Esophagus squamous epithelium (tissue), 4 donors: ENCODE measurements at regions not wholly inside any gene's neighbourhood (a gene's known extent, or its start where the extent isn't known, plus 50 kb on each side); places are given as distances from the start of the nearest gene placed in this dataset.

Experiments
- POLR2A ChIP-seq, 4 donors: fragments of 450-650 bp; IDR thresholded peaks; one replicate each; pipeline ENCODE4 v1.6.1; 2017; ENCODE audit warnings: antibody characterized with exemption in 4 of 4, mild to moderate bottlenecking in 4 of 4, moderate library complexity in 3 of 4
- TF ChIP-seq, protein P1 (sequence below), 6 experiments: fragments of 450-650 bp in 4 of 6; fragments of 200-600 bp in 2 of 6; sonication (generic) in 2 of 6; IDR thresholded peaks; one replicate each; pipeline ENCODE4 v1.5.1; 2016 to 2019; ENCODE audit warnings: antibody characterized with exemption in 6 of 6, mild to moderate bottlenecking in 4 of 6, moderate library complexity in 4 of 6

DNA sequence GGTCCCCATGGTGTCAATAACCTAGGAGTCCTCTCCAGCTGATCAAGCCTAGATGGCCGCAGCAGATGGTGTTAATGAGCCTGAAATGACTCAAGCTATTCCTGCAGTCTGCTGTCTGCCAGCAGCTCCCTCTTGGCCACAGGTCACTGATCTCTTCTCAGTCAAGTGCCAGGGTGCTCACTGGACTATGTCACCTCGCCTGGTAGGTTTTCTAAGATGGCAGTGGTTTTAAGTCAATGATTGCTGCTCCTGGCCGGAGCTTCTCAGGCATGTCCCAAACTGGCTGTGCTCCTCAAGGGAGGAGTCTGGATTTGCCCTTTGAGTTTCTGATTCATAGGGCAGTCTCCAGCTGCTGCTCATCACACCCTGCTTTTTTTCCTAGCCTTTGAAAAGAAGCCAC lies 58.6 kb upstream of the SHISA6 start:
- no peak for TF ChIP-seq POLR2A (IDR thresholded peaks at IDR 0.05)
- TF ChIP-seq, protein P1, sequence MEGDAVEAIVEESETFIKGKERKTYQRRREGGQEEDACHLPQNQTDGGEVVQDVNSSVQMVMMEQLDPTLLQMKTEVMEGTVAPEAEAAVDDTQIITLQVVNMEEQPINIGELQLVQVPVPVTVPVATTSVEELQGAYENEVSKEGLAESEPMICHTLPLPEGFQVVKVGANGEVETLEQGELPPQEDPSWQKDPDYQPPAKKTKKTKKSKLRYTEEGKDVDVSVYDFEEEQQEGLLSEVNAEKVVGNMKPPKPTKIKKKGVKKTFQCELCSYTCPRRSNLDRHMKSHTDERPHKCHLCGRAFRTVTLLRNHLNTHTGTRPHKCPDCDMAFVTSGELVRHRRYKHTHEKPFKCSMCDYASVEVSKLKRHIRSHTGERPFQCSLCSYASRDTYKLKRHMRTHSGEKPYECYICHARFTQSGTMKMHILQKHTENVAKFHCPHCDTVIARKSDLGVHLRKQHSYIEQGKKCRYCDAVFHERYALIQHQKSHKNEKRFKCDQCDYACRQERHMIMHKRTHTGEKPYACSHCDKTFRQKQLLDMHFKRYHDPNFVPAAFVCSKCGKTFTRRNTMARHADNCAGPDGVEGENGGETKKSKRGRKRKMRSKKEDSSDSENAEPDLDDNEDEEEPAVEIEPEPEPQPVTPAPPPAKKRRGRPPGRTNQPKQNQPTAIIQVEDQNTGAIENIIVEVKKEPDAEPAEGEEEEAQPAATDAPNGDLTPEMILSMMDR (IDR thresholded peaks at IDR 0.05): no peak
